ENCODE measurements at regions not wholly inside any gene's neighbourhood (a gene's known extent, or its start where the extent isn't known, plus 50 kb on each side); places are given as distances from the start of the nearest gene placed in this dataset.

- Mint-ChIP-seq H3K4me1 (ENCODE audit: low read depth, unreplicated experiment) (peaks cover 3% of the 10 kb centered on the region), H3K27me3 (ENCODE audit: unreplicated experiment) (peaks cover 6% of the 10 kb centered on the region), H3K27ac (ENCODE audit: unreplicated experiment) (no peak overlapping the region), H3K9me3 (ENCODE audit: unreplicated experiment) (peaks cover 2% of the 10 kb centered on the region), H3K4me3 (ENCODE audit: unreplicated experiment) (no peak overlapping the region), H3K36me3 (ENCODE audit: unreplicated experiment) (peaks cover 5% of the 10 kb centered on the region)
- no peak for TF ChIP-seq CTCF (IDR thresholded peaks at IDR 0.05; ENCODE audit: partially characterized antibody, unreplicated experiment)
- DNase-seq = no peak
Measured at GRCh38 chr12:3992945-3993344, 119.7 kb upstream of the PARP11 start.

- peaks cover 11% of the 10 kb centered on the region for H3K36me3 Mint-ChIP-seq (ENCODE audit: unreplicated experiment)
- TF ChIP-seq CTCF (IDR thresholded peaks at IDR 0.05; ENCODE audit: partially characterized antibody, unreplicated experiment) = no peak
- peaks cover 3% of the 10 kb centered on the region for H3K4me1 Mint-ChIP-seq (ENCODE audit: low read depth, unreplicated experiment)
- peaks cover 6% of the 10 kb centered on the region for H3K27me3 Mint-ChIP-seq (ENCODE audit: unreplicated experiment)
- H3K9me3 Mint-ChIP-seq (ENCODE audit: unreplicated experiment) = peaks cover 2% of the 10 kb centered on the region
- H3K4me3 Mint-ChIP-seq (ENCODE audit: unreplicated experiment) = no peak overlapping the region
- no peak overlapping the region for H3K27ac Mint-ChIP-seq (ENCODE audit: unreplicated experiment)
- no peak for DNase-seq
Measured at GRCh38 chr12:3991798-3992580, 118.8 kb upstream of the PARP11 start.

- H3K4me3 Mint-ChIP-seq (ENCODE audit: unreplicated experiment) = no peak overlapping the region
- peaks cover under 1% of the 10 kb centered on the region for H3K9me3 Mint-ChIP-seq (ENCODE audit: unreplicated experiment)
- peaks cover 4% of the 10 kb centered on the region for H3K27me3 Mint-ChIP-seq (ENCODE audit: unreplicated experiment)
- peaks cover 11% of the 10 kb centered on the region for H3K36me3 Mint-ChIP-seq (ENCODE audit: unreplicated experiment)
- H3K27ac Mint-ChIP-seq (ENCODE audit: unreplicated experiment) = peak overlapping the region; percentile 17
- TF ChIP-seq CTCF (IDR thresholded peaks at IDR 0.05; ENCODE audit: partially characterized antibody, unreplicated experiment) = no peak
- DNase-seq = peak; percentile 20
- peaks cover 2% of the 10 kb centered on the region for H3K4me1 Mint-ChIP-seq (ENCODE audit: low read depth, unreplicated experiment)
Measured at GRCh38 chr12:3990501-3991280, 117.5 kb upstream of the PARP11 start.

GRCh38 chr12:3989218-3989550 is 116.0 kb upstream of the PARP11 start:
- Mint-ChIP-seq H3K27ac (ENCODE audit: unreplicated experiment) (no peak overlapping the region), H3K9me3 (ENCODE audit: unreplicated experiment) (no peaks in the 10 kb centered on the region), H3K4me3 (ENCODE audit: unreplicated experiment) (no peak overlapping the region), H3K36me3 (ENCODE audit: unreplicated experiment) (peaks cover 11% of the 10 kb centered on the region), H3K27me3 (ENCODE audit: unreplicated experiment) (peaks cover 4% of the 10 kb centered on the region), H3K4me1 (ENCODE audit: low read depth, unreplicated experiment) (no peaks in the 10 kb centered on the region)
- DNase-seq = no peak
- no peak for TF ChIP-seq CTCF (IDR thresholded peaks at IDR 0.05; ENCODE audit: partially characterized antibody, unreplicated experiment)
